Choroid plexus epithelial cell (primary cell): ENCODE measurements at regions not wholly inside any gene's neighbourhood (a gene's known extent, or its start where the extent isn't known, plus 50 kb on each side); places are given as distances from the start of the nearest gene placed in this dataset.

Experiments used
- DNase-seq: peaks from one replicate; pipeline ENCODE4 v3.0.0-alpha.2; 2010; ENCODE audit warnings: low read depth
- H3K4me3 ChIP-seq: 2 replicates; pipeline ENCODE4 v1.5.1; 2011; ENCODE audit warnings: low read depth, mild to moderate bottlenecking, control low read depth, low read length, moderate library complexity
- TF ChIP-seq, protein P1 (sequence below): conservative IDR thresholded peaks from 2 replicates; pipeline ENCODE4 v1.5.1; 2011; ENCODE audit warnings: low read depth, mild to moderate bottlenecking, control low read depth, inconsistent platforms, low read length, moderate library complexity

DNA sequence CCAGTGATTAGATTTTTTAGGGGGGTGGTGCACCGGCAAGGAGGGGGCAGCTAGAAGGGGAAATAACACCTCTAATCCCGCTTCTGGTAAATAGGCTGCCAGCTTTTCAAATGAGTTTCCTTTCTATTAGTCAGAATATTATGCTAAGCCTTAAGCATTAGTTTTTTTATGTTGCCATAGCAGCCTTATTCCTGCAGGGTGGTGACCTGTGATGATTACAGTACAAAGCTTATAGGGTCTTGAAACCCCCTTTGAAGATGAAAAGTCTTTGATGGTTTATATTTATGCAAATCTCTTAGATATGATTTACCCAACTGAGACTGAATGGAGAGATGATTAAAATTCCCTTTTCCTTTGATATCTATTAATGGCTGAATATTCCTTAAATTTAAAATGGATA lies 109.8 kb downstream of the ZIC5 start:
- no peak overlapping the region for H3K4me3 ChIP-seq
- DNase-seq, result no peak
- TF ChIP-seq, protein P1, sequence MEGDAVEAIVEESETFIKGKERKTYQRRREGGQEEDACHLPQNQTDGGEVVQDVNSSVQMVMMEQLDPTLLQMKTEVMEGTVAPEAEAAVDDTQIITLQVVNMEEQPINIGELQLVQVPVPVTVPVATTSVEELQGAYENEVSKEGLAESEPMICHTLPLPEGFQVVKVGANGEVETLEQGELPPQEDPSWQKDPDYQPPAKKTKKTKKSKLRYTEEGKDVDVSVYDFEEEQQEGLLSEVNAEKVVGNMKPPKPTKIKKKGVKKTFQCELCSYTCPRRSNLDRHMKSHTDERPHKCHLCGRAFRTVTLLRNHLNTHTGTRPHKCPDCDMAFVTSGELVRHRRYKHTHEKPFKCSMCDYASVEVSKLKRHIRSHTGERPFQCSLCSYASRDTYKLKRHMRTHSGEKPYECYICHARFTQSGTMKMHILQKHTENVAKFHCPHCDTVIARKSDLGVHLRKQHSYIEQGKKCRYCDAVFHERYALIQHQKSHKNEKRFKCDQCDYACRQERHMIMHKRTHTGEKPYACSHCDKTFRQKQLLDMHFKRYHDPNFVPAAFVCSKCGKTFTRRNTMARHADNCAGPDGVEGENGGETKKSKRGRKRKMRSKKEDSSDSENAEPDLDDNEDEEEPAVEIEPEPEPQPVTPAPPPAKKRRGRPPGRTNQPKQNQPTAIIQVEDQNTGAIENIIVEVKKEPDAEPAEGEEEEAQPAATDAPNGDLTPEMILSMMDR, result no peak

DNA sequence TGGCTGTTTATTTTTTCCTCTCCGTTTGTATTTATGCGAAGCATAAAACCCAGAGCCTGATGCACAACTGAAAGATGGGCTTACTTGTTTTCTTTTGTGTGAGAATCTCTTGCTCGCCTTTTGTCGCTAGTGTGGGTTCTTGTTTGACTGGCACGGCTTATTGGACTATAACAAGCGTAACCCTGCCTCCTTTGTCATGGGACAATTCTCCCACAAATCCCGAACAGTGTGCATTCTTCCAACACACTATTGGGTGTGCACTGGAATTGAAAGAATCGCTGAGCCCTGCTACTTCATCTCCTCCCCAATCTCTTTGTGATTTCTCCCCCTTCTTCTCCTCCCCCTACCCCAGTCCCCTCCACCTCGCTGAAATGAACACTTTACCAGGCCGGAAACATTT lies 110.8 kb downstream of the ZIC5 start:
- TF ChIP-seq, protein P1, result no peak
- DNase-seq, result no peak
- H3K4me3 ChIP-seq, result no peak overlapping the region

DNA sequence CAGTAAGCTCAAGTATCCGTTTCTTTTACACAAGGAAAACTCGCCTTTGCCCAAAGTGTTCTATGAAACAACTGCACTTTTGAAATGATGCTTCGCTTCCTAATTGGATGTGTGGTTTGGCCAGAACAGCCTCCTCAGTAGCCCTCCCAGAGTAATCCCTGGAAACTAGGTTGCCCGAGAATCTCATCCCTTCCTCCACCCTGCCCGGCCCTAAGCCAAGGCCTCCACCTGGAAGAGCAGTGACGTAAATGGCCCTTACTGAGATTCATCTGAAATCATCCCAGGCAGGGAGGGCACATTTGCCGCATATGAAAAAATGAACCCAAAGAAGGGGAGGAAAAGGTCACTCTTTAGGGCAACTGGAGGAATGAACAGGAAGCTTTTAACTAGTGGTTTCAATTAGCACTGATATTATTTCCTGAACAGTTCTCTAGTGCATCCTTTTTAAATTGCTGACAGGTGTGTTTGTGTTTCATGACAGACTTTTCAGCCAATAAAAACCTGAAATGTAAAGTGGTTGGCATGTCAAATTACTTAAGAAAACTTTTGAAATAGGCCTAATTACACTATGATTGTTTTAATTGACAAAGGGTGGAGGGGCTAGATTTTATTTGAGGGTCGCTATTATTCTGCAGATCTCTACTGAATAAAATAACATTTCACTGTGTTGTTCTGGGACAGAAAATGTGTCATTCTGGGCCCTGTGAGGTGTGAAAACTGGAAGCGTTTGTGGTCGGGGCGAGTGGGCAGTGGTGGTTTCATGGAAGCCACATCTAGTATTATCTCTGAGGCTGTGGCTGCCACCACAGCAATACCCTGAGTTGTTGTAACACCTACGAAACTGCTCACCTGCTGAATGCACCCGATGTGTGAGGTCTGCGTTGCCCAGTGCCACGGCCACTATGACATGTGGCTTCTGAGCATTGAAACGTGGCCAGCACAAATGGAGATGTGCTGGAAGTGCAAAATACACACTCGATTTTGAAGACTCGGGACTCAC lies 112.1 kb downstream of the ZIC5 start:
- no peak for DNase-seq
- TF ChIP-seq, protein P1, result no peak
- no peak overlapping the region for H3K4me3 ChIP-seq

DNA sequence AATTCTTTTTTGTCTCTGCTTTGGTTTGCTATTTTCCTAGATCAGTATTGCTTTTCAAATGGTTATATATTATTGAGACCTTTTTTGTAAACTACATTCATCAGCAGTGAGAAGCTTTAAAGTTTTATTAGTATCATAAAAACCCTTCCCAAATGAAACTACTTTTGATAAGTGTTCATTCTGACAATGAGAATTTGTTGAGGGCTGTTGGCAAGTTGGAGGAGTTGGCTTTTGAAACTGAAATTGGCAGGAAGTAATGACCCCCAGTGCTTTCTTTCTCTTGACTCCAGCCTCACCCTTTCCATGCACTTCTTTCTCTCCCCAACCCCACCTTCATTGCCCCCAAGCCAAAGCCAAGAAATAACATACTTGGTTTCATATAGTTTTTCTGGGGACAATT lies 113.8 kb downstream of the ZIC5 start:
- DNase-seq, result no peak
- TF ChIP-seq, protein P1, result no peak
- no peak overlapping the region for H3K4me3 ChIP-seq

DNA sequence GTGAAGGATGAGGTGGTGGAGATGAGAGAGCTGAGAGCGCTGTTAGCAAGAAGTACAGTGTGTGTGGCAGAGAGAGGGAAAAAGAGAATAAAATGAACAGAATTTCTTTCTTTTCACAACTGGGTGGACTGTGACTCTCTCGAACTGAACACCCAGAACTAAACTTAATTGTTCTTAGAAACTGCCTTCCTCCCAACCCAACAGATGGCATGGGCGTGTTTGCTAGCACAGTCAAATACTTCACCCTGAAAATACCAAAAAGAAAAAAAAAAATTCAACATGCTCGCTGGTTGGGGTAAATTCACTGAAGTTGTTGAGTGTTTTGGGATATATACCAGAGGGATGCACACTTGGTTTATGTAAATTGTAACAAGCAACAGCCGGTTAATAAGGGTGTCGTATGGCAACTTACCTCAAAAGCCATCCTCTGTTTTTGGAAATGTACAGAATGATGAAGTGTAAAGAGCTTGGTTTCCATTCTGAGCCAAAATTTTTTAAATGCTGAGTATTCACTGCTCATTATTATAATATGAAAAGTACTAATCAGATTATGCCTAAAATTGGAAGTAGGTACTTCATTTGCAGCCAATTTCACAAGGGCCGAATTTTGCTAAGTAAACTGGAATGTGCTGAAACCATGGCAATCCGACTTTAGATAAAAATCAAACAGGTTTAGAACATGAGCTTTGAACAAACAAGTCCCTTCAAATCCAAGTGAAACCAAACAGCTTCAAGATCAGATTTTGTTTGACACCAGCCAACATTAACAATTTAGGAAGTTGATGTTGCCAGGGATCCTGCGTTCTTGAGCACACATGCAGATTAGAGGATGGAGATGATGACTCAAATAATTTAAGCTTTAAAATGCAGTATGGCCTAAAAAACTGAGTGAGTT lies 115.8 kb downstream of the ZIC5 start:
- no peak for DNase-seq
- no peak overlapping the region for H3K4me3 ChIP-seq
- TF ChIP-seq, protein P1, result no peak

DNA sequence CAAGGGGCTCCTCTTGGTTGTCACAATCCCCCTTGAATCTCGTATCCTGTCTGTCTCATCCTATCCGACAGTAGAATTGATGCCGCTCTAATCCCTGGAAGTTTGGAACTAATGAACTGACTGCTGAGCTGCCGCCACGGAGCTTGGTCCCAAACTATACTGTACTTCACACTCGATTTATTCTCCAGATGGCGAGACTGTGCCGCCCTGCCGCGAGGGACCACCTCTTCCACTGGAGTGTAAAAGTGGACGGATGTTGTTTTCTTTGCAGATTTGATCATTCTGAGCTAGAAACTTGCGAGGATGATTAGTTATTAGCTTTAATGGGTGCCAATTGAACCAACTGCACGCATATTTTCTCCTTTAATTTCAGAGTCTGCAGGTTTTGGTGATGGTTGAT lies 117.2 kb downstream of the ZIC5 start:
- no peak for DNase-seq
- no peak overlapping the region for H3K4me3 ChIP-seq
- TF ChIP-seq, protein P1, result no peak
